Fibroblast of lung (primary cell): ENCODE measurements at regions not wholly inside any gene's neighbourhood (a gene's known extent, or its start where the extent isn't known, plus 50 kb on each side); places are given as distances from the start of the nearest gene placed in this dataset.

ENCODE experiments used
- CTCF ChIP-seq, 2 donors: IDR thresholded peaks in 1 of 2; conservative IDR thresholded peaks in 1 of 2; 1 replicate in 1 of 2; 2 replicates in 1 of 2; pipeline ENCODE4 v1.5.1; 2011 to 2012; ENCODE audit warnings: low read length in 2 of 2, control low read depth in 1 of 2, inconsistent platforms in 1 of 2, low read depth in 1 of 2, mild to moderate bottlenecking in 1 of 2
- EZH2 ChIP-seq: IDR thresholded peaks from 2 replicates; pipeline ENCODE4 v1.5.1; 2012; ENCODE audit warnings: low read length, control low read depth, mild to moderate bottlenecking; ENCODE audit errors: missing control alignments

GRCh38 chr9:15079989-15080388, 169.8 kb upstream of the FREM1 start:
- no peak for TF ChIP-seq CTCF (conservative IDR thresholded peaks at IDR 0.05 in 1 of 2, IDR thresholded peaks at IDR 0.05 in 1 of 2; ENCODE audit: low read depth in 1 of 2, low read length in 2 of 2)
- no peak for TF ChIP-seq EZH2
